ENCODE measurements at regions not wholly inside any gene's neighbourhood (a gene's known extent, or its start where the extent isn't known, plus 50 kb on each side); places are given as distances from the start of the nearest gene placed in this dataset.

DNA sequence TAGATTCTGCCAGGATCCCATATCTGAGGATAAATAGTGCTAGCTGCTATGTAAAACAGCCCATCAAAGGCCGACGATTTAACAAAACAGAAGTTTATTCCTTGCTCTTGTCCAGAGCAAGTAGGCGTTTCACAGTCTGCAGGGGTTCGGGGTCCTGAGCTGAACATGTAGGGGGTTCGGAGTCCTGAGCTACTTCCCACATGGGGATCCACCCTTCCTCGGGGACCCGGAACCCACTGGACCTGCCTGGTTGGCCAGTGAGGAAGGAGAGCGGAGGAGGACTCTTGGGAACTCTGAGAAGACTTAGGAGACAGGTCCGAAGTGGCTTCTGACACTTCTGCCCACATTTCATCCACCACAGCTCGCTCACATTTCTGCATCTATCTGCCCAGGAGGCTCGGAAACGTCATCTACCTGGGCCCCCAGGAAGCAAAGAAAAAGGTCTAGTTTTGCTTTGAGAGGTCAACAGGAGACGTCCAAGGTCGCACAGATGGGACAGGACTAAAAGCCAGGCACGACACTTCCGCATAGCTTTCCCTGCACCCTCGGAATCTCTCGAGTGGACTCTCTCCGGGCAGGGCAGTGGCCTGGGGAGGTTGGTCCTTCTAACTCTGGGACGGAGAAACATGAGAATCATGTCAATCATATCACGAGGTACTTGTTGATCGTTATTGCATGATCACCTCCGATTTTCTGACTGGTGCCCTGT lies 86.4 kb downstream of the MICALL2 start:
- TF ChIP-seq, protein P1, sequence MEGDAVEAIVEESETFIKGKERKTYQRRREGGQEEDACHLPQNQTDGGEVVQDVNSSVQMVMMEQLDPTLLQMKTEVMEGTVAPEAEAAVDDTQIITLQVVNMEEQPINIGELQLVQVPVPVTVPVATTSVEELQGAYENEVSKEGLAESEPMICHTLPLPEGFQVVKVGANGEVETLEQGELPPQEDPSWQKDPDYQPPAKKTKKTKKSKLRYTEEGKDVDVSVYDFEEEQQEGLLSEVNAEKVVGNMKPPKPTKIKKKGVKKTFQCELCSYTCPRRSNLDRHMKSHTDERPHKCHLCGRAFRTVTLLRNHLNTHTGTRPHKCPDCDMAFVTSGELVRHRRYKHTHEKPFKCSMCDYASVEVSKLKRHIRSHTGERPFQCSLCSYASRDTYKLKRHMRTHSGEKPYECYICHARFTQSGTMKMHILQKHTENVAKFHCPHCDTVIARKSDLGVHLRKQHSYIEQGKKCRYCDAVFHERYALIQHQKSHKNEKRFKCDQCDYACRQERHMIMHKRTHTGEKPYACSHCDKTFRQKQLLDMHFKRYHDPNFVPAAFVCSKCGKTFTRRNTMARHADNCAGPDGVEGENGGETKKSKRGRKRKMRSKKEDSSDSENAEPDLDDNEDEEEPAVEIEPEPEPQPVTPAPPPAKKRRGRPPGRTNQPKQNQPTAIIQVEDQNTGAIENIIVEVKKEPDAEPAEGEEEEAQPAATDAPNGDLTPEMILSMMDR (conservative IDR thresholded peaks at IDR 0.05; ENCODE audit: low read depth, low read length): no peak
- no peak for DNase-seq (ENCODE audit: low read depth)

DNA sequence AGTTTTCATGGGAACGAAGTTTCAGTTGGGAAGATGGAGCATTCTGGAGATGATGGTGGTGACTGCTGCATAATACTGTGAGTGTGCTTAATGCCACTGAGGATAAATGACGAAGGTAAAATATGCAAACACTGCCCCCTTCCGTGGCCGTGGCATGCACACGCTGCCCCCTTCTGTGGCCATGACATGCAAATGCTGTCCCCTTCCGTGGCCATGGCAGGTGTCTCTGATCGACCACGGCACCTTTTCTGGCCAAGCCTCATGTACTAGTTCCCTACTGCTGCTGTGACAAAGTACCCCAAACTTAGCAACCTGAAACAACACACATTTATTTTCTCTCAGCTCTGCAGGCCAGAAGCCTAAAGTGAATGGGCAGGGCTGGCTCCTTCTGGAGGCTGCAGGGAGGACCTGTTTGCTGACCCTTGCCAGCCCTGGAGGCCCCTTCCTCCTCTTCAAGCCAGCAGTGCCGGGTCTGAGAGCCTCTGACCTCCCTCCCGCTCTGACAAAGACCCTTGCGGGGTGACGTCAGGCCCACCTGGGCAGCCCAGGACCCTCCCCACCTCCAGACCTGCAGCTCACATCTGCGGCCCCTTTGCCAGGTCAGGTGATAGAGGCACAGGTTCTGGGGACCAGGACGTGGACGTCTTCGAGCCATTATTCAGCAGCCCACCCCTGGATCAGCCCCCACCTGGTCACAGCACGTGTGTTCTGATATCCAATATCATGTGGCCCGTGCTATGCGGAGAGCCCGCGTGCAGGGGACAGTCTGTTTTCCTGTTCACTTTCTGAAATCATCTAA lies 82.0 kb downstream of the MICALL2 start:
- no peak for DNase-seq (ENCODE audit: low read depth)
- TF ChIP-seq, protein P1 (conservative IDR thresholded peaks at IDR 0.05; ENCODE audit: low read depth, low read length): no peak

More for the DNA sequence above, 86.4 kb downstream of the MICALL2 start:
- H3K4me3 ChIP-seq (ENCODE audit: low read length): no peak overlapping the region

DNA sequence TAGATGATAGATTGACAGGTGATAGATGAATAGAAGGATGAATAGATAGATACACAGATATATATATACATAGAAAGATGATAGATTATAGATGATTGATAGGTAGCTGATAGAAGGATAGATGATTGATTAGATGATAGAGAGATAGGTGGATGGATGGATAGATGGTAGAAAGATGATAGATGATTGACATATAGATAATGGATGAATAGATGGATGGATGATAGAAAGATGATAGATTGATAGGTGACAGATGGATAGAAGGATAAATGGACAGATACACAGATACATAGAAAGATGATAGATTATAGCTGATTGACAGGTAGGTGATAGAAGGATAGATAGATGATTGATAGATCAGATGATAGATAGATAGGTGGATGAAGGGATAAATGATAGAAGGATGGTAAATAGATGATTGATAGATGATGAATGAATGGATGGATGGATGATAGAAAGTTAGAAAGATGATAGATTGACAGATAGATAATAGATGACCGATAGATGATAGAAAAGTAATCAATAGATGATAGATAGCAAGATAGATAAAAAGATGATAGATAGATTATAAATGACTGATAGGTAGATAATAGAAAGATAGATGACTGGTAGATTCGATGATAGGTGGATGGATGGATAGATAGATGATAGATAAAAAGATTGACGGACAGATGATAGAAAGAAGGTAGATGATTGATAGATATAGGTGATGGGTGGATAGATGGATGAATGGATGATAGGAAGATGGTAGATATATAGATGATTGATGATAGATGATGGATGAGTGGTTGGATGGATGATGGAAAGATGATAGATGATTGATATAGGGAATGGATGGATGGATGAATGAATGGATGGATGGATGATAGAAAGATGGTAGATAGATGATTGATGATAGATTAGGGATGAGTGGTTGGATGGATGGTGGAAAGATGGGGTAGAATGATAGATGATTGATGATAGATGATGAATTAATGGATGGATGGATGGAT lies 80.4 kb downstream of the MICALL2 start:
- TF ChIP-seq, protein P1 (conservative IDR thresholded peaks at IDR 0.05; ENCODE audit: low read depth, low read length): no peak

More for the DNA sequence above, 82.0 kb downstream of the MICALL2 start:
- H3K4me3 ChIP-seq (ENCODE audit: low read length): no peak overlapping the region

DNA sequence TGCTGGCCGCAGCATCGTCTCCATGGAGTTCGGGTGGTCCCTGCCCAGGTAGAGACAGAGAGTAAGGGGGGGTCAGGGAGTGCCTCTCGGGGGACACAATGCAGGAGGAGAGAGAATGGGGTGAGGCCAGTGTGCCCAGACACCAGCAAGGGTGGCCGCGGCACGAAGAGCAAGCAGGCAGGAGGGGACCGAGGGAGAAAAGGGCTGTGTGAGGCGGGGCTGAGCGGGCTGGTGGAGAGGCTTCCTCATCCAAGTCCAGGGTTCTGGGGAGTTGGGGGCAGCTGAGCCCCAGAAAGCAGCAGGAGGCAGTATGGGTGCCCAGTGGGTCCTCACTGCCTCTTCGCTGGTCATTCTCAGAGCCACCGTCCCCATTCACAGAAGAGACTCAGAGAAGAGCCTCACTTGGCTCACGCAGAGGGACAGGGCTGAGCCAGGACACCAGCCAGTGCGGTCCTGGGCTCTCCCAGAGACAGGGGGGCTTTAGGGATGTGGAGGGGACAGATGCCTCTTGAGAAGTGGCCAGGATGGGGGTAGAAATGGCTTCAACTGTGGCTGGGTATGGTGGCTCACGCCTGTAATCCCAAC lies 78.9 kb downstream of the MICALL2 start:
- H3K4me3 ChIP-seq (ENCODE audit: low read length): no peak overlapping the region
- TF ChIP-seq, protein P1 (conservative IDR thresholded peaks at IDR 0.05; ENCODE audit: low read depth, low read length): no peak
- DNase-seq (ENCODE audit: low read depth): no peak

More for the DNA sequence above, 80.4 kb downstream of the MICALL2 start:
- DNase-seq (ENCODE audit: low read depth): no peak
- H3K4me3 ChIP-seq (ENCODE audit: low read length): no peak overlapping the region

DNA sequence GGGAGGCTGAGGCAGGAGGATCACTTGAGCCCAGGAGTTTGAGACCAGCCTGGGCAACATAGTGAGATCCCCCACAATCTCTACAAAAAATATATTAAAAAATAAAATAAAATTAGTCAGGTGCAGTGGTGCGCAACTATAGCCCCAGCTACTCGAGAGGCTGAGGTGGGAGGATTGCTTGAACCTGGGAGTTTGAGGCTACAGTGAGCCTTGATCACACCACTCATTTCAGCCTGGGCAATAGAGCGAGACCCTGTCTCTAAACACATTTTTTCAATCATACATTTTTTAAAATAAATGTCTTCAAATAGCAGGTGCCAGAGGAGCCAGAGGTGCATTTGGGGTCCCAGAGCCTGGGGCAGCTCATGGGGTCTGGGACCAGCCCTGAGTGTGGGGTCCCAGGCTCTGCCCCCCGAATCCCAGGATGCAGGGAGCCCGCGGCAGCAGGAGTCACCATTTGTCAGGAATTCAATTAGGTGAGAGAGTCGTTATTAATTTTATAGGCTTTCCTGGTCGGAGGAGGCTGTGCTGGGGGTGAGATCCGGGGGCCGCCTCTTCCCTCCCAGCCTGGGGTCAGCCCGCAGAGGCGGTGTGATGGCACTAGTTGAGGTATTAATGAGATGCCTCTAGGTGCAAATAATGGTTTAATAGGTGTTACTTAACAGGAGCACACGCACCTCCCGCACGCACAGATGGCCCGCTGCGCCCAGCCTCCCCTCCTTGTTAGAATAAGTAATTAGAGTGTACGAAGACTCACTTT lies 78.3 kb downstream of the MICALL2 start:
- no peak overlapping the region for H3K4me3 ChIP-seq (ENCODE audit: low read length)
- DNase-seq (ENCODE audit: low read depth): no peak
- TF ChIP-seq, protein P1 (conservative IDR thresholded peaks at IDR 0.05; ENCODE audit: low read depth, low read length): no peak
